WTC11 (cell line): ENCODE measurements at regions not wholly inside any gene's neighbourhood (a gene's known extent, or its start where the extent isn't known, plus 50 kb on each side); places are given as distances from the start of the nearest gene placed in this dataset.

Experiments used
- ATAC-seq: fragments of 200-7000 bp; cut with Tn5 transposase; 2 replicates; pipeline ENCODE4 v1.10.0; 2021; ENCODE audit warnings: mild to moderate bottlenecking, moderate library complexity
- CTCF ChIA-PET: fragments of 300-600 bp; sonication (Branson Sonifier 250); formaldehyde crosslinking; loops from one replicate; lab custom pipeline; 2021; ENCODE audit warnings: antibody characterized with exemption; lab: Charles Lee
- POLR2A ChIA-PET: fragments of 350-600 bp; sonication (Branson Sonifier 250); formaldehyde crosslinking; loops from one replicate; lab custom pipeline; 2021; ENCODE audit warnings: antibody characterized with exemption; lab: Charles Lee
- DNase-seq: peaks from one replicate; pipeline ENCODE4 v3.0.0; 2021; ENCODE audit warnings: low spot score
- H3K27ac Mint-ChIP-seq: 2 replicates; pipeline ENCODE4 v1.8.0; 2021; ENCODE audit warnings: mixed read lengths
- H3K27me3 Mint-ChIP-seq: 2 replicates; pipeline ENCODE4 v1.8.0; 2021; ENCODE audit warnings: low read depth, mild to moderate bottlenecking, moderate library complexity, mixed read lengths
- H3K36me3 Mint-ChIP-seq: 2 replicates; pipeline ENCODE4 v1.8.0; 2021; ENCODE audit warnings: mixed read lengths
- H3K4me1 Mint-ChIP-seq: 2 replicates; pipeline ENCODE4 v1.8.0; 2022; ENCODE audit warnings: mixed read lengths
- H3K4me3 Mint-ChIP-seq: 2 replicates; pipeline ENCODE4 v1.8.0; 2021; ENCODE audit warnings: mild to moderate bottlenecking, moderate library complexity, mixed read lengths
- H3K9me3 Mint-ChIP-seq: 2 replicates; pipeline ENCODE4 v1.8.0; 2021; ENCODE audit warnings: mixed read lengths
- ATF1 ChIP-seq: sonication (generic); formaldehyde crosslinking; IDR thresholded peaks from 2 replicates; pipeline ENCODE4 v1.8.1; 2023; ENCODE audit warnings: mild to moderate bottlenecking, moderate library complexity, missing genetic modification reagents
- CBFB ChIP-seq: sonication (generic); formaldehyde crosslinking; IDR thresholded peaks from 2 replicates; pipeline ENCODE4 v1.8.1; 2022; ENCODE audit warnings: mild to moderate bottlenecking, low read depth, missing genetic modification reagents
- ESRRA ChIP-seq: sonication (generic); formaldehyde crosslinking; IDR thresholded peaks from 2 replicates; pipeline ENCODE4 v1.8.1; 2022; ENCODE audit warnings: mild to moderate bottlenecking, missing genetic modification reagents, borderline replicate concordance
- GTF2I ChIP-seq: fragments of 250-450 bp; sonication (Bioruptor Pico); conservative IDR thresholded peaks from 2 replicates; pipeline ENCODE4 v1.4.0; 2021; ENCODE audit warnings: mild to moderate bottlenecking
- KAT7 ChIP-seq: sonication (generic); formaldehyde crosslinking; IDR thresholded peaks from 2 replicates; pipeline ENCODE4 v1.8.1; 2023; ENCODE audit warnings: missing genetic modification reagents, mild to moderate bottlenecking, borderline replicate concordance
- ZNF317 ChIP-seq: sonication (generic); formaldehyde crosslinking; IDR thresholded peaks from 2 replicates; pipeline ENCODE4 v1.8.1; 2023; ENCODE audit warnings: low read depth, mild to moderate bottlenecking, moderate library complexity, missing genetic modification reagents, borderline replicate concordance
- TF ChIP-seq, protein P1 (sequence below): sonication (generic); formaldehyde crosslinking; IDR thresholded peaks from 2 replicates; pipeline ENCODE4 v1.8.0; 2022; ENCODE audit warnings: missing genetic modification reagents
- TF ChIP-seq, protein P2 (sequence below): sonication (generic); formaldehyde crosslinking; IDR thresholded peaks from 2 replicates; pipeline ENCODE4 v1.8.1; 2023; ENCODE audit warnings: mild to moderate bottlenecking, missing genetic modification reagents
- TF ChIP-seq, protein P3 (sequence below): sonication (generic); formaldehyde crosslinking; IDR thresholded peaks from 2 replicates; pipeline ENCODE4 v1.8.0; 2022; ENCODE audit warnings: mild to moderate bottlenecking, missing genetic modification reagents
- TF ChIP-seq, protein P4 (sequence below): sonication (generic); formaldehyde crosslinking; IDR thresholded peaks from 2 replicates; pipeline ENCODE4 v1.8.0; 2022; ENCODE audit warnings: mild to moderate bottlenecking, missing genetic modification reagents
- TF ChIP-seq, protein P5 (sequence below): sonication (generic); formaldehyde crosslinking; IDR thresholded peaks from 2 replicates; pipeline ENCODE4 v1.8.0; 2023; ENCODE audit warnings: mild to moderate bottlenecking, missing genetic modification reagents
- TF ChIP-seq, protein P6 (sequence below): sonication (generic); formaldehyde crosslinking; IDR thresholded peaks from 2 replicates; pipeline ENCODE4 v1.8.1; 2023; ENCODE audit warnings: mild to moderate bottlenecking, missing genetic modification reagents, borderline replicate concordance
- TF ChIP-seq, protein P7 (sequence below): sonication (generic); formaldehyde crosslinking; IDR thresholded peaks from 2 replicates; pipeline ENCODE4 v1.8.1; 2023; ENCODE audit warnings: mild to moderate bottlenecking, moderate library complexity, missing genetic modification reagents
- TF ChIP-seq, protein P8 (sequence below): sonication (generic); formaldehyde crosslinking; IDR thresholded peaks from 2 replicates; pipeline ENCODE4 v1.8.1; 2022; ENCODE audit warnings: mild to moderate bottlenecking, moderate library complexity, missing genetic modification reagents

DNA sequence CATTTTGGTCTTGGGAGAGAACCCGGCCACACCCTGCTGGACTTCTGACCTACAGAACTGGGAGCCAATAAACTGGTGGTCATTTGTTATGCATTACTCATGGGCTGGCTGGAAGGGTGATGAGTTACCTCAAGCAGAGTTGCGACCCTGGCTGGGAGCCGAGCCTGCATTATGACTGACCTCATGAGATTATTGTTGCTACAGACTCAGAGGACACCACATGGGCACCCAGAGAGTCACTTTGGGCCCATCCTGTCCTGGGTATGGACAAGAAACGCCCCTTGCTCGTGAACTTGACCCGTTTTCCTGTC lies 531.7 kb downstream of the TBC1D22A start (continued):
- TF ChIP-seq, protein P1, sequence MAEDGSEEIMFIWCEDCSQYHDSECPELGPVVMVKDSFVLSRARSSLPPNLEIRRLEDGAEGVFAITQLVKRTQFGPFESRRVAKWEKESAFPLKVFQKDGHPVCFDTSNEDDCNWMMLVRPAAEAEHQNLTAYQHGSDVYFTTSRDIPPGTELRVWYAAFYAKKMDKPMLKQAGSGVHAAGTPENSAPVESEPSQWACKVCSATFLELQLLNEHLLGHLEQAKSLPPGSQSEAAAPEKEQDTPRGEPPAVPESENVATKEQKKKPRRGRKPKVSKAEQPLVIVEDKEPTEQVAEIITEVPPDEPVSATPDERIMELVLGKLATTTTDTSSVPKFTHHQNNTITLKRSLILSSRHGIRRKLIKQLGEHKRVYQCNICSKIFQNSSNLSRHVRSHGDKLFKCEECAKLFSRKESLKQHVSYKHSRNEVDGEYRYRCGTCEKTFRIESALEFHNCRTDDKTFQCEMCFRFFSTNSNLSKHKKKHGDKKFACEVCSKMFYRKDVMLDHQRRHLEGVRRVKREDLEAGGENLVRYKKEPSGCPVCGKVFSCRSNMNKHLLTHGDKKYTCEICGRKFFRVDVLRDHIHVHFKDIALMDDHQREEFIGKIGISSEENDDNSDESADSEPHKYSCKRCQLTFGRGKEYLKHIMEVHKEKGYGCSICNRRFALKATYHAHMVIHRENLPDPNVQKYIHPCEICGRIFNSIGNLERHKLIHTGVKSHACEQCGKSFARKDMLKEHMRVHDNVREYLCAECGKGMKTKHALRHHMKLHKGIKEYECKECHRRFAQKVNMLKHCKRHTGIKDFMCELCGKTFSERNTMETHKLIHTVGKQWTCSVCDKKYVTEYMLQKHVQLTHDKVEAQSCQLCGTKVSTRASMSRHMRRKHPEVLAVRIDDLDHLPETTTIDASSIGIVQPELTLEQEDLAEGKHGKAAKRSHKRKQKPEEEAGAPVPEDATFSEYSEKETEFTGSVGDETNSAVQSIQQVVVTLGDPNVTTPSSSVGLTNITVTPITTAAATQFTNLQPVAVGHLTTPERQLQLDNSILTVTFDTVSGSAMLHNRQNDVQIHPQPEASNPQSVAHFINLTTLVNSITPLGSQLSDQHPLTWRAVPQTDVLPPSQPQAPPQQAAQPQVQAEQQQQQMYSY (CRISPR knock-in tag), result no peak
- no peak for TF ChIP-seq GTF2I

DNA sequence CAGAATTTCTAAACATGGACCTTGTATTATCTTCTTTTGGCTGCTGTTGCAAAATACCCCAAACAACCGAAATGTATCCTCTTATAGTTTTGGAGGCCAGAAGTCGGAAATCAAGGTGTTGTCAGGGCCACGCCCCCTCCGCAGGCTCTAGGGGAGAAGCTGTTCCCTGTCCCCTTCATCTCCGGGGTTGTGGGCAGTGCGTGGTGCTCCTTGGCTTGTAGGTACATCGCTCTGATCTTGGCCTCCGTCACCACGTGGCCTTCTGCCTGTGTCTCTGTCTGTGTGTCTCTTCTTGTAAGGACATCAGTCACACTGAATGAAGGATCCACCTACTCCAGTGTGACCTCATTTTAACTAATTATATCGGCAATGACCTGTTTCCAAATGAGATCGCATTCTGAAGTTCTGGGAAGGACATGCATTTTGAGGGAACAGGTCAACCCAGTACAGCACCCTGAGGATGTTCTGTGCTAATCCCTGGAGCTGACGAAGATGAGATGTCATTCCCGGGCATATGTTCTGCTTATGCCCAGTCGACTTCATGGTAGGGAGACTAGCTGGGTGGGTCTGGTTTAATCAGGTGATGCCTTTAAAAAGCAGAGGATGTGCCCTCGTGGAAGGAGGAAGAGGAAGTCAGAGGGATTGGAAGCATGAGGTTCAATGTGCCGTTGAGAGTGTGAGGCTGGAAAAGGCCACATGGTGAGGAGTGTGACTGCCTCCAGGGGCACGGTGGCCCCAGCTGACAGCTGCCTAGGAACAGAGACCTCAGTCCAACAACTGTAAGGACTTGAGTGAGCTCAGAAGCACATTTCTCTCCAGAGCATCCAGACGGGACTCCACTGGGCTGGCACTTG lies 531.1 kb downstream of the TBC1D22A start:
- no peak overlapping the region for H3K4me3 Mint-ChIP-seq
- ATAC-seq, result no peak
- TF ChIP-seq, protein P2, sequence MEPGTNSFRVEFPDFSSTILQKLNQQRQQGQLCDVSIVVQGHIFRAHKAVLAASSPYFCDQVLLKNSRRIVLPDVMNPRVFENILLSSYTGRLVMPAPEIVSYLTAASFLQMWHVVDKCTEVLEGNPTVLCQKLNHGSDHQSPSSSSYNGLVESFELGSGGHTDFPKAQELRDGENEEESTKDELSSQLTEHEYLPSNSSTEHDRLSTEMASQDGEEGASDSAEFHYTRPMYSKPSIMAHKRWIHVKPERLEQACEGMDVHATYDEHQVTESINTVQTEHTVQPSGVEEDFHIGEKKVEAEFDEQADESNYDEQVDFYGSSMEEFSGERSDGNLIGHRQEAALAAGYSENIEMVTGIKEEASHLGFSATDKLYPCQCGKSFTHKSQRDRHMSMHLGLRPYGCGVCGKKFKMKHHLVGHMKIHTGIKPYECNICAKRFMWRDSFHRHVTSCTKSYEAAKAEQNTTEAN (CRISPR knock-in tag), result no peak
- TF ChIP-seq ATF1 (CRISPR knock-in tag) (no peak), ESRRA (CRISPR knock-in tag) (no peak), CBFB (no peak), ZNF317 (CRISPR knock-in tag) (no peak), KAT7 (CRISPR knock-in tag) (no peak)
- TF ChIP-seq, protein P3, sequence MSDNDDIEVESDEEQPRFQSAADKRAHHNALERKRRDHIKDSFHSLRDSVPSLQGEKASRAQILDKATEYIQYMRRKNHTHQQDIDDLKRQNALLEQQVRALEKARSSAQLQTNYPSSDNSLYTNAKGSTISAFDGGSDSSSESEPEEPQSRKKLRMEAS (CRISPR knock-in tag), result no peak
- TF ChIP-seq, protein P4, sequence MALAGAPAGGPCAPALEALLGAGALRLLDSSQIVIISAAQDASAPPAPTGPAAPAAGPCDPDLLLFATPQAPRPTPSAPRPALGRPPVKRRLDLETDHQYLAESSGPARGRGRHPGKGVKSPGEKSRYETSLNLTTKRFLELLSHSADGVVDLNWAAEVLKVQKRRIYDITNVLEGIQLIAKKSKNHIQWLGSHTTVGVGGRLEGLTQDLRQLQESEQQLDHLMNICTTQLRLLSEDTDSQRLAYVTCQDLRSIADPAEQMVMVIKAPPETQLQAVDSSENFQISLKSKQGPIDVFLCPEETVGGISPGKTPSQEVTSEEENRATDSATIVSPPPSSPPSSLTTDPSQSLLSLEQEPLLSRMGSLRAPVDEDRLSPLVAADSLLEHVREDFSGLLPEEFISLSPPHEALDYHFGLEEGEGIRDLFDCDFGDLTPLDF (CRISPR knock-in tag), result no peak
- TF ChIP-seq, protein P5, sequence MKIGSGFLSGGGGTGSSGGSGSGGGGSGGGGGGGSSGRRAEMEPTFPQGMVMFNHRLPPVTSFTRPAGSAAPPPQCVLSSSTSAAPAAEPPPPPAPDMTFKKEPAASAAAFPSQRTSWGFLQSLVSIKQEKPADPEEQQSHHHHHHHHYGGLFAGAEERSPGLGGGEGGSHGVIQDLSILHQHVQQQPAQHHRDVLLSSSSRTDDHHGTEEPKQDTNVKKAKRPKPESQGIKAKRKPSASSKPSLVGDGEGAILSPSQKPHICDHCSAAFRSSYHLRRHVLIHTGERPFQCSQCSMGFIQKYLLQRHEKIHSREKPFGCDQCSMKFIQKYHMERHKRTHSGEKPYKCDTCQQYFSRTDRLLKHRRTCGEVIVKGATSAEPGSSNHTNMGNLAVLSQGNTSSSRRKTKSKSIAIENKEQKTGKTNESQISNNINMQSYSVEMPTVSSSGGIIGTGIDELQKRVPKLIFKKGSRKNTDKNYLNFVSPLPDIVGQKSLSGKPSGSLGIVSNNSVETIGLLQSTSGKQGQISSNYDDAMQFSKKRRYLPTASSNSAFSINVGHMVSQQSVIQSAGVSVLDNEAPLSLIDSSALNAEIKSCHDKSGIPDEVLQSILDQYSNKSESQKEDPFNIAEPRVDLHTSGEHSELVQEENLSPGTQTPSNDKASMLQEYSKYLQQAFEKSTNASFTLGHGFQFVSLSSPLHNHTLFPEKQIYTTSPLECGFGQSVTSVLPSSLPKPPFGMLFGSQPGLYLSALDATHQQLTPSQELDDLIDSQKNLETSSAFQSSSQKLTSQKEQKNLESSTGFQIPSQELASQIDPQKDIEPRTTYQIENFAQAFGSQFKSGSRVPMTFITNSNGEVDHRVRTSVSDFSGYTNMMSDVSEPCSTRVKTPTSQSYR (CRISPR knock-in tag), result no peak
- TF ChIP-seq, protein P6, sequence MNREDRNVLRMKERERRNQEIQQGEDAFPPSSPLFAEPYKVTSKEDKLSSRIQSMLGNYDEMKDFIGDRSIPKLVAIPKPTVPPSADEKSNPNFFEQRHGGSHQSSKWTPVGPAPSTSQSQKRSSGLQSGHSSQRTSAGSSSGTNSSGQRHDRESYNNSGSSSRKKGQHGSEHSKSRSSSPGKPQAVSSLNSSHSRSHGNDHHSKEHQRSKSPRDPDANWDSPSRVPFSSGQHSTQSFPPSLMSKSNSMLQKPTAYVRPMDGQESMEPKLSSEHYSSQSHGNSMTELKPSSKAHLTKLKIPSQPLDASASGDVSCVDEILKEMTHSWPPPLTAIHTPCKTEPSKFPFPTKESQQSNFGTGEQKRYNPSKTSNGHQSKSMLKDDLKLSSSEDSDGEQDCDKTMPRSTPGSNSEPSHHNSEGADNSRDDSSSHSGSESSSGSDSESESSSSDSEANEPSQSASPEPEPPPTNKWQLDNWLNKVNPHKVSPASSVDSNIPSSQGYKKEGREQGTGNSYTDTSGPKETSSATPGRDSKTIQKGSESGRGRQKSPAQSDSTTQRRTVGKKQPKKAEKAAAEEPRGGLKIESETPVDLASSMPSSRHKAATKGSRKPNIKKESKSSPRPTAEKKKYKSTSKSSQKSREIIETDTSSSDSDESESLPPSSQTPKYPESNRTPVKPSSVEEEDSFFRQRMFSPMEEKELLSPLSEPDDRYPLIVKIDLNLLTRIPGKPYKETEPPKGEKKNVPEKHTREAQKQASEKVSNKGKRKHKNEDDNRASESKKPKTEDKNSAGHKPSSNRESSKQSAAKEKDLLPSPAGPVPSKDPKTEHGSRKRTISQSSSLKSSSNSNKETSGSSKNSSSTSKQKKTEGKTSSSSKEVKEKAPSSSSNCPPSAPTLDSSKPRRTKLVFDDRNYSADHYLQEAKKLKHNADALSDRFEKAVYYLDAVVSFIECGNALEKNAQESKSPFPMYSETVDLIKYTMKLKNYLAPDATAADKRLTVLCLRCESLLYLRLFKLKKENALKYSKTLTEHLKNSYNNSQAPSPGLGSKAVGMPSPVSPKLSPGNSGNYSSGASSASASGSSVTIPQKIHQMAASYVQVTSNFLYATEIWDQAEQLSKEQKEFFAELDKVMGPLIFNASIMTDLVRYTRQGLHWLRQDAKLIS (CRISPR knock-in tag), result no peak
- TF ChIP-seq, protein P7, sequence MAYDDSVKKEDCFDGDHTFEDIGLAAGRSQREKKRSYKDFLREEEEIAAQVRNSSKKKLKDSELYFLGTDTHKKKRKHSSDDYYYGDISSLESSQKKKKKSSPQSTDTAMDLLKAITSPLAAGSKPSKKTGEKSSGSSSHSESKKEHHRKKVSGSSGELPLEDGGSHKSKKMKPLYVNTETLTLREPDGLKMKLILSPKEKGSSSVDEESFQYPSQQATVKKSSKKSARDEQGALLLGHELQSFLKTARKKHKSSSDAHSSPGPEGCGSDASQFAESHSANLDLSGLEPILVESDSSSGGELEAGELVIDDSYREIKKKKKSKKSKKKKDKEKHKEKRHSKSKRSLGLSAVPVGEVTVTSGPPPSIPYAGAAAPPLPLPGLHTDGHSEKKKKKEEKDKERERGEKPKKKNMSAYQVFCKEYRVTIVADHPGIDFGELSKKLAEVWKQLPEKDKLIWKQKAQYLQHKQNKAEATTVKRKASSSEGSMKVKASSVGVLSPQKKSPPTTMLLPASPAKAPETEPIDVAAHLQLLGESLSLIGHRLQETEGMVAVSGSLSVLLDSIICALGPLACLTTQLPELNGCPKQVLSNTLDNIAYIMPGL (CRISPR knock-in tag), result no peak
- TF ChIP-seq, protein P8, sequence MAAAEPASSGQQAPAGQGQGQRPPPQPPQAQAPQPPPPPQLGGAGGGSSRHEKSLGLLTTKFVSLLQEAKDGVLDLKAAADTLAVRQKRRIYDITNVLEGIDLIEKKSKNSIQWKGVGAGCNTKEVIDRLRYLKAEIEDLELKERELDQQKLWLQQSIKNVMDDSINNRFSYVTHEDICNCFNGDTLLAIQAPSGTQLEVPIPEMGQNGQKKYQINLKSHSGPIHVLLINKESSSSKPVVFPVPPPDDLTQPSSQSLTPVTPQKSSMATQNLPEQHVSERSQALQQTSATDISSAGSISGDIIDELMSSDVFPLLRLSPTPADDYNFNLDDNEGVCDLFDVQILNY, result no peak
- peaks cover 15% of the 10 kb centered on the region for H3K9me3 Mint-ChIP-seq
- no peak for DNase-seq
- H3K36me3 Mint-ChIP-seq, result peaks cover 3% of the 10 kb centered on the region; the same call in 1 of the 2 replicates
- no peaks in the 10 kb centered on the region; the same call in 1 of the 2 replicates for H3K27me3 Mint-ChIP-seq
- H3K4me1 Mint-ChIP-seq, result no peaks in the 10 kb centered on the region
- ChIA-PET POLR2A (no interaction called here), CTCF (interaction anchor here (1.2 kb wide), 1 partner anchor 80 kb away, joined by 3 read pairs; no protein-coding TSS in a partner anchor)
- no peak overlapping the region for H3K27ac Mint-ChIP-seq
